Thyroid gland (tissue), 4 donors: ENCODE measurements at regions not wholly inside any gene's neighbourhood (a gene's known extent, or its start where the extent isn't known, plus 50 kb on each side); places are given as distances from the start of the nearest gene placed in this dataset.

Source experiments
- CTCF ChIP-seq, 6 experiments: fragments of 200-600 bp in 3 of 6; fragments of 450-650 bp in 3 of 6; sonication (generic) in 3 of 6; IDR thresholded peaks; one replicate each; pipeline ENCODE4 v1.5.1; 2016 to 2019; ENCODE audit warnings: antibody characterized with exemption in 6 of 6, mild to moderate bottlenecking in 2 of 6, inconsistent platforms in 1 of 6, moderate library complexity in 1 of 6
- POLR2A ChIP-seq, 2 donors: fragments of 450-650 bp; IDR thresholded peaks; one replicate each; pipeline ENCODE4 v1.6.1; 2017; ENCODE audit warnings: antibody characterized with exemption in 2 of 2, mild to moderate bottlenecking in 2 of 2, moderate library complexity in 1 of 2

GRCh38 chr20:23283096-23283850 lies 67.3 kb upstream of the NXT1 start:
- no peak for TF ChIP-seq CTCF (IDR thresholded peaks at IDR 0.05)
- TF ChIP-seq POLR2A (IDR thresholded peaks at IDR 0.05), result no peak
